CD4-positive, alpha-beta T cell (primary cell): ENCODE measurements at regions not wholly inside any gene's neighbourhood (a gene's known extent, or its start where the extent isn't known, plus 50 kb on each side); places are given as distances from the start of the nearest gene placed in this dataset.

ENCODE experiments used
- ATAC-seq: fragments of 200-7000 bp; cut with Tn5 transposase; one replicate; pipeline ENCODE4 v1.10.0; 2022; ENCODE audit warnings: mild to moderate bottlenecking; ENCODE audit not compliant: poor library complexity
- CTCF ChIA-PET: fragments of 350-600 bp; sonication (Branson Sonifier 250); formaldehyde crosslinking; loops from one replicate; lab custom pipeline; 2021; ENCODE audit warnings: antibody characterized with exemption, inconsistent platforms; lab: Charles Lee
- POLR2A ChIA-PET: fragments of 350-600 bp; sonication (Branson Sonifier 250); formaldehyde crosslinking; loops from one replicate; lab custom pipeline; 2021; ENCODE audit warnings: antibody characterized with exemption, inconsistent platforms; lab: Charles Lee
- DNase-seq, 14 experiments: peaks; one replicate each; pipeline ENCODE4 v3.0.0-alpha.2; 2013 to 2020; ENCODE audit warnings: mixed read lengths in 2 of 14
- H3K27ac ChIP-seq, 2 donors: one replicate each; pipeline versions ENCODE4 v1.5.1 to v1.7.0; 2013; ENCODE audit warnings: low read length in 2 of 2, low read depth in 1 of 2, mild to moderate bottlenecking in 1 of 2
- H3K27me3 ChIP-seq, 2 experiments: 1 replicate in 1 of 2; 2 replicates in 1 of 2; pipeline versions ENCODE4 v1.6.1 to v1.7.0; 2013; ENCODE audit warnings: low read length in 2 of 2, control low read depth in 1 of 2, mild to moderate bottlenecking in 1 of 2, moderate library complexity in 1 of 2; ENCODE audit not compliant: insufficient read depth in 2 of 2, control insufficient read depth in 1 of 2
- H3K36me3 ChIP-seq: one replicate; pipeline ENCODE4 v1.6.1; 2013; ENCODE audit warnings: low read length, control low read depth; ENCODE audit not compliant: insufficient read depth
- H3K4me1 ChIP-seq: one replicate; pipeline ENCODE4 v1.6.1; 2013; ENCODE audit warnings: low read length, control low read depth; ENCODE audit not compliant: insufficient read depth
- H3K4me3 ChIP-seq: one replicate; pipeline ENCODE4 v1.5.1; 2013; ENCODE audit warnings: mild to moderate bottlenecking, low read length, moderate library complexity
- H3K9me3 ChIP-seq, 2 experiments: 1 replicate in 1 of 2; 2 replicates in 1 of 2; pipeline versions ENCODE4 v1.6.1 to v1.7.0; 2013; ENCODE audit warnings: low read length in 2 of 2, mild to moderate bottlenecking in 2 of 2, control low read depth in 1 of 2, moderate library complexity in 1 of 2; ENCODE audit not compliant: control insufficient read depth in 1 of 2, insufficient read depth in 1 of 2
- H3K27ac Mint-ChIP-seq: one replicate; pipeline ENCODE4 v1.8.0; 2020; ENCODE audit warnings: mixed read lengths
- H3K27me3 Mint-ChIP-seq: one replicate; pipeline ENCODE4 v1.8.0; 2021; ENCODE audit warnings: mixed read lengths
- H3K36me3 Mint-ChIP-seq: one replicate; pipeline ENCODE4 v1.8.0; 2021; ENCODE audit warnings: low read depth, mixed read lengths
- H3K4me1 Mint-ChIP-seq: one replicate; pipeline ENCODE4 v1.8.0; 2021; ENCODE audit warnings: low read depth, mixed read lengths
- H3K4me3 Mint-ChIP-seq: one replicate; pipeline ENCODE4 v1.8.0; 2020; ENCODE audit warnings: mild to moderate bottlenecking, mixed read lengths
- H3K9me3 Mint-ChIP-seq: one replicate; pipeline ENCODE4 v1.8.0; 2020; ENCODE audit warnings: mixed read lengths
- intact Hi-C, 2 experiments: fragments of 100-400 bp; cut with DNase I in 1 of 2; cut with micrococcal nuclease in 1 of 2; formaldehyde crosslinking; loops; one replicate each; pipeline versions ENCODE4 v1.15.1 to v1.9.0; 2023 to 2025; cut with DNase I, micrococcal nuclease
- TF ChIP-seq, protein P1 (sequence below): fragments of 200-600 bp; IDR thresholded peaks from one replicate; pipeline ENCODE4 v1.8.0; 2022; ENCODE audit warnings: antibody characterized with exemption, mild to moderate bottlenecking

DNA sequence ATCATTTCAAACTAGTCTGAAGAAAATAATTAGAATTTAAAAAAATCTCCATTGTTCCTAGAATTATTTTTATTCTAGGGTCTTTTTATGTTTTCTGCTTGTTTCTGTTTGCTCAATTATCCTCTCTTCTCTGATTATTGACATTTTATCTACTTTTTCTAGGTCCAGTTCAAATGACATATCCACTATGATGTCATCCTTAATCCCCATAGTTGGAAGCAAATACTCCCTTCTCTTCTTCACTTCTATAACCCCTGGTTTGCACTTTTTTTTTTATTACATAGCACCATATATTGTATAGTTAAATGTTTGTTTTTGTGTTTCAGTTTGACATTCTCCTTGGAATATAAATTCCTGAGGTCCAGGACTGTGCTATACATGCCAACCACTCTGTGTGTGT, 82.6 kb downstream of the CT47B1 start:
- Mint-ChIP-seq H3K27ac (no peak overlapping the region), H3K4me1 (peaks cover 47% of the 10 kb centered on the region), H3K4me3 (no peak overlapping the region), H3K9me3 (no peaks in the 10 kb centered on the region), H3K27me3 (no peaks in the 10 kb centered on the region), H3K36me3 (no peaks in the 10 kb centered on the region)
- ChIA-PET CTCF (no interaction called here), POLR2A (no interaction called here)
- ATAC-seq: no peak
- H3K27me3 ChIP-seq: no peaks in the 10 kb centered on the region
- H3K9me3 ChIP-seq: no peaks in the 10 kb centered on the region
- no peak overlapping the region for H3K4me3 ChIP-seq
- intact Hi-C loops: no loop called here
- no peaks in the 10 kb centered on the region for H3K36me3 ChIP-seq
- no peak overlapping the region for H3K27ac ChIP-seq
- TF ChIP-seq, protein P1, sequence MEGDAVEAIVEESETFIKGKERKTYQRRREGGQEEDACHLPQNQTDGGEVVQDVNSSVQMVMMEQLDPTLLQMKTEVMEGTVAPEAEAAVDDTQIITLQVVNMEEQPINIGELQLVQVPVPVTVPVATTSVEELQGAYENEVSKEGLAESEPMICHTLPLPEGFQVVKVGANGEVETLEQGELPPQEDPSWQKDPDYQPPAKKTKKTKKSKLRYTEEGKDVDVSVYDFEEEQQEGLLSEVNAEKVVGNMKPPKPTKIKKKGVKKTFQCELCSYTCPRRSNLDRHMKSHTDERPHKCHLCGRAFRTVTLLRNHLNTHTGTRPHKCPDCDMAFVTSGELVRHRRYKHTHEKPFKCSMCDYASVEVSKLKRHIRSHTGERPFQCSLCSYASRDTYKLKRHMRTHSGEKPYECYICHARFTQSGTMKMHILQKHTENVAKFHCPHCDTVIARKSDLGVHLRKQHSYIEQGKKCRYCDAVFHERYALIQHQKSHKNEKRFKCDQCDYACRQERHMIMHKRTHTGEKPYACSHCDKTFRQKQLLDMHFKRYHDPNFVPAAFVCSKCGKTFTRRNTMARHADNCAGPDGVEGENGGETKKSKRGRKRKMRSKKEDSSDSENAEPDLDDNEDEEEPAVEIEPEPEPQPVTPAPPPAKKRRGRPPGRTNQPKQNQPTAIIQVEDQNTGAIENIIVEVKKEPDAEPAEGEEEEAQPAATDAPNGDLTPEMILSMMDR: no peak
- no peak for DNase-seq
- peaks cover 7% of the 10 kb centered on the region for H3K4me1 ChIP-seq

DNA sequence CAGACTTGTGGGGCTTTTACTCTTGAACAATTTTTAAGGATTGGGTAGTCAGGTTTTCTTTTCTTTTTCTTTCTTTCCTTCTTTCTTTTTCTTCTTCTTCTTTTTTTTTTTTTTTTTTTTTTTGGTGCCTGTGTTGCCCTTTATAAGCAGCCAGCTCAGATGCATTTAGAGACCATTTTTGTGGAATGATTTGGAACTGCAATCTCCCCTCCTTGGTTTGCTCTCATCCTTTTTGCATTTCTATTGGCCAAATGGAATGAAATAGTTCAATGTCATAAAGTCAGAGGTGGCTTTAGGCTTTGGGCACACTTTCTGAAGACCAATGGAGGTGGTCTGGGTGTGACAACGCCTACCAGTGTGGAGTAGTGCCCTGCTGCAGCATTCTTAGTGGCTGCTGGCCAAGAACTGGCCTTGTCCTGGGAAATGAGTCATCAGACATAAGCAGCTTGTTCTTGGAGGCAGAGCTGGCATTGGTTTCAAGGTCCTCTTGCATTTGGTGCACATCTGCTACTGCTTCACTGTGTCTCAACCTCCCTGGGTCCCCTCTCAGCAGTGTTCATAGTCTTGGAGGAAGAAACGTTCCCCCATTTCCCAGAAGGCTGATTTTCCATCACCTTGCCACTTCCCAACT, 84.5 kb downstream of the CT47B1 start:
- Histone ChIP-seq H3K4me3 (no peak overlapping the region), H3K36me3 (no peaks in the 10 kb centered on the region), H3K9me3 (no peaks in the 10 kb centered on the region), H3K27ac (no peak overlapping the region), H3K4me1 (peaks cover 2% of the 10 kb centered on the region), H3K27me3 (no peaks in the 10 kb centered on the region)
- ChIA-PET CTCF (interaction anchor here (1.1 kb wide), 1 partner anchor 11 kb away, joined by 3 read pairs; no protein-coding TSS in a partner anchor), POLR2A (interaction anchor here (0.5 to 1.1 kb wide), 2 partner anchors 38 to 1060 kb away, joined by 3 to 4 read pairs; no protein-coding TSS in a partner anchor)
- ATAC-seq (no peak), DNase-seq (peak in 1 of 14 experiments; percentile 3)
- Mint-ChIP-seq H3K36me3 (no peaks in the 10 kb centered on the region), H3K9me3 (no peaks in the 10 kb centered on the region), H3K4me3 (no peak overlapping the region), H3K27ac (peak overlapping the region; percentile 42), H3K4me1 (peaks cover 27% of the 10 kb centered on the region), H3K27me3 (no peaks in the 10 kb centered on the region)
- TF ChIP-seq, protein P1: no peak
- intact Hi-C loops: loop anchor here in 1 of 2 experiments (2.0 kb wide), 1 partner anchor 788 kb away; no protein-coding TSS in a partner anchor

DNA sequence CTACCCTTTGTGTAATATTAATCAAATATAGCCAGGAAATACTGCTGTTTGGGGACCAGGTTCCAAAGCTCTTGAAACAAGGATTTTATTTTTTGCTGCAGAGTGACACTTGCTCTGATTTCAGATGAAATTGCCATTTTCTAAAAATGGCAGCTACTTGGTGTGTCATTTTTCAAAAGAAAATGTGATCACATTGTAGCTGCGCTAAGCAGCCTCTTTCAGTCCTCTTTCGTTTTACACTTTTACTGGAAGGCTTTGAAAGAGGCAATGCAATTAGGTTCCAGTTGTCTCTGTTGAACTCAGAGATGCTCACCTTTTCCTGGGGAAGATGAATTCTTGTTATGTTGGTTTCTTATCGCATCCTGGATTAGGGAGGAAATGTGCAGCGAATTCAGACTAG, 85.1 kb downstream of the CT47B1 start:
- Histone ChIP-seq H3K27ac (no peak overlapping the region), H3K4me3 (no peak overlapping the region), H3K4me1 (peaks cover 2% of the 10 kb centered on the region), H3K36me3 (no peaks in the 10 kb centered on the region), H3K9me3 (no peaks in the 10 kb centered on the region), H3K27me3 (no peaks in the 10 kb centered on the region)
- Mint-ChIP-seq H3K36me3 (no peaks in the 10 kb centered on the region), H3K27me3 (no peaks in the 10 kb centered on the region), H3K27ac (peak overlapping the region; percentile 42), H3K4me1 (peaks cover 21% of the 10 kb centered on the region), H3K4me3 (peak overlapping the region; percentile 52), H3K9me3 (no peaks in the 10 kb centered on the region)
- intact Hi-C loops: loop anchor here in 1 of 2 experiments (2.0 kb wide), 1 partner anchor 788 kb away; no protein-coding TSS in a partner anchor
- no peak for ATAC-seq
- TF ChIP-seq, protein P1: no peak
- ChIA-PET CTCF (interaction anchor here (1.1 kb wide), 2 partner anchors 8 to 12 kb away, joined by 3 read pairs; no protein-coding TSS in a partner anchor), POLR2A (interaction anchor here (0.5 to 1.1 kb wide), 2 partner anchors 38 to 1061 kb away, joined by 3 to 4 read pairs; no protein-coding TSS in a partner anchor)
- no peak for DNase-seq
